ENCODE measurements at regions not wholly inside any gene's neighbourhood (a gene's known extent, or its start where the extent isn't known, plus 50 kb on each side); places are given as distances from the start of the nearest gene placed in this dataset.
"Not testable (repeated sequence)": the region's sequence is repeated elsewhere in the genome, so short reads cannot be mapped to it uniquely, and the experiment has no call there.

DNA sequence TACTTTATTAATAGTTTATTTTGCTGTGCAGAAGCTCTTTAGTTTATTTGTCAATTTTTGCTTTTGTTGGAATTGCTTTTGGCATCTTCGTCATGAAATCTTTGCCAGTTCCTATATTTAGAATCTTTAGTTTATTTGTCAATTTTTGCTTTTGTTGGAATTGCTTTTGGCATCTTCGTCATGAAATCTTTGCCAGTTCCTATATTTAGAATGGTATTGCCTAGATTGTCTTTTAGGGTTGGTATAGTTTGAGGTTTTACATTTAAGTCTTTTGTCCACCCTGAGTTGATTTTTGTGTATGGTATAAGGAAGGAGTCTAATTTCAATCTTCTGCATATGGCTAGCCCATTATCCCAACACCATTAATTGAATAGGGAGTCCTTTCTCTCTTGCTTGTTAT lies 93.9 kb upstream of the TCF21 start:
- TF ChIP-seq CTCF, POLR2A (IDR thresholded peaks at IDR 0.05): not testable (repeated sequence)
